ENCODE measurements at regions not wholly inside any gene's neighbourhood (a gene's known extent, or its start where the extent isn't known, plus 50 kb on each side); places are given as distances from the start of the nearest gene placed in this dataset.

- no peak for DNase-seq
Observed at GRCh38 chr5:110150199-110150598, 460.5 kb downstream of the MAN2A1 start.

DNA sequence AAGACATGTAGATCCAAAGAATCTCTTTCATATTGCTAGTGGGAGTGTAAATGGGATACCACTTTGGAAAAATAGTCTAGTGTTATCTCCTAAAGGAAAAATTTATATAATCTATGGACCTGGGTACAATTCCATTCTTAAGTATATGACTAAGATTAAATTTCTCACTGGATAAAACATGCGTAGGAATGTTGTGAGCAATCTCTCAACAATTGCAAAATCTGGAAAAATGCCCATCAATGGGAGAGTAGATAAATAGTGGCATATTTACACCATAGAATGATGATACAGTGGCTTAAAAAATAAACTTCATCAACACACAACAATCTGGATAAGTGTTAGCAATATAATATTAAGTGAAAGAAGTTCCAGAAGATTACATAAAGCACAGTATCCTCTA is 469.5 kb downstream of the MAN2A1 start:
- DNase-seq, result no peak

- DNase-seq, result no peak
Observed at GRCh38 chr5:110161162-110161561, 471.4 kb downstream of the MAN2A1 start.

DNA sequence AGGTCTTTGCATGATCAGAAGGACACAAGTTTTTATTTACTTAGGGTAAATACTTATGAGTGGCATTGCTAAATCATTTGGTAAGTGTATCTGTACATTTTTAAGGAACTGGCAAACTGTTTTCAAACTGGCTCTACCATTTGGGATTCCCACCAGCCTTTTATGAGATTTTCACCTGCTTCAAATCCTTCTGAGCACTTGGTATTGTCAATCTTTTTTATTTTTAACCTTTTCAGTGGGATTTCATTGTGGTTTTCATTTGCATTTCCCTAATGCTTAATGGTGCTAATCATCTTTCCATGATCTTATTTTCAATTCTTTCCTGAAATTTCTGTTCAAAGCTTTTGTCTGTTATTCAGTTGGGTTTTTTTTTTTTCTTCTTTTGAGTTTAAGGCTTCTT is 475.6 kb downstream of the MAN2A1 start:
- DNase-seq, result no peak

- DNase-seq, result no peak
Observed at GRCh38 chr5:110167384-110167783, 477.7 kb downstream of the MAN2A1 start.

DNA sequence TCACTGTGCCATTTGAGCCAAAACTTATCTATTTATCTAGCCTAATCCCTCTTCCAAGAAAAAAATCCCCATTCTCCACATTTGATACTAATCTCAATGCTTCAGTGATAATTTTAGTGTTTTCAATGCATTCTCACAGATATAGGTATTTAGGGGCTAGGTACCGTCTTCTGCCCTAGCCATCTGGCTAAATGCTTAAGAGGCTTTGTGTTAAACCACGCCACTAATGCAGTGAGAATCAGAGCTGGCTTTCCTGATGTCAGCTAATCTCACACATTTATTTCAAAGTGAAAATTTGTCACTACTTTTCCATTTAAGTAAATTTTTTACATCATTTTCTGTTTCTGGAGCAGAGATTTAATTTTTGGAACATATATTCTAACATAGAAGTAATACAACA is 479.7 kb downstream of the MAN2A1 start:
- DNase-seq, result no peak

- no peak for DNase-seq
Observed at GRCh38 chr5:110177729-110178128, 488.0 kb downstream of the MAN2A1 start.

DNA sequence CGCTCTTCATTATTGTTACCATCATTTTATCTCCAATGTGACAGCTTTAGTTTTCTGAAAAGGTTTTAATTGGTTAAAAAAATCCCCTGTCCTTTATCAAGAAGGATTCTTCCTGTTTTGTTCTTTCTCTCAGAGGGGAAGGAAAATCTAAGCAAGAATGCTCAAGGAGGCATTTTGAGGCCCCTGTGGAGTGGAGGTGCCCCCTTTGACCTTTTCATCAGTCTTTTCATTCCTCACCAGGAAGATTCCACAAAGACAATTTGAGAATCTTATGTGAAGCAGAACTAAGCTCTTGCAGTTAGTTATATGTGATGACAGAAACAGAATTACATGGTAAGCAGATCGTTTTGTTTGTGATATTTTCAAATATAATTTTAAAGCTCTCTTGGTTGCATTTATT is 489.6 kb downstream of the MAN2A1 start:
- DNase-seq, result no peak

DNA sequence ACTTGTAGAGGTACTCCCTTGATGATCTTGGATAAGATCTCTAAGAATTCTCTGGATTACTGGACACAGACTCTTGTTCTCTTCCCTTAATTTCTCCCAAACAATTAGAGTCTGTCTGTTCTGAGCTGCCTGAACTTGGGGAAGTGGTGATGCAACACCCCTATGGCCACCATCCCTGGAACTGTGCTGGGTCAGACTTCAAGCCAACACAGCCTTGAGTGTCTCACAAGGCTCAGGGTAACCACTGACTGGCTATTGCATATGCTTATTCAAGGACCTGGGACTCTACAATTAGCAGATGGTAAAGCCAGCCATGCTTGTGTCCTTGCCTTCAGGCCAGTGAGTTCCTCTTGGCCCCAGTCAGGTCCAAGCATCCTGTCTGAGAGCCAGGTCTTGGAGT is 504.5 kb downstream of the MAN2A1 start:
- DNase-seq, result no peak

- no peak for DNase-seq
Observed at GRCh38 chr5:110195288-110195687, 505.6 kb downstream of the MAN2A1 start.

GRCh38 chr5:110201791-110202190 is 512.1 kb downstream of the MAN2A1 start:
- no peak for DNase-seq

- no peak for DNase-seq
Observed at GRCh38 chr5:110203661-110204060, 513.9 kb downstream of the MAN2A1 start.

GRCh38 chr5:110209401-110209800 is 517.1 kb downstream of the TMEM232 start:
- no peak for DNase-seq

DNA sequence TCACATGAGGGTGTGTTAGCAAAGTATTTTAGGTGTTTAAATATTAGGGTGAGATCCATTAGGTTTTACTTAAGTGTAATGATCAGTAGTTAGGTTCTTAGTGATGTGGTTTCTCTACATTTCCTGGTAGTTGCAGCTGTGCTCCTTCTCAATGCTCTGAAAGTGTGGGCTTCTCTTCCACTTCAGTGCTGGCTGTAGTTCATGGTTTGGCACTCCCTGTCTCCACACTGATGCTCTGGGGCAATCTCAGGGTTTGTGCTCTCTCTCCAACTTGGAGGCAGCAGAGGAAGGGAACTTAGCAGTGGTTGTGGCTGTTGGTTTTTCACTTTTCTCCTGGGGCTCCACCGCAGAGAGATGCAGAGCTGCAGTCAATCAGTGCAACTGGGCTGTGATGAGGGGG is 507.5 kb downstream of the TMEM232 start:
- DNase-seq, result no peak

- DNase-seq, result no peak
Observed at GRCh38 chr5:110219769-110220168, 506.7 kb downstream of the TMEM232 start.

- DNase-seq, result no peak
Observed at GRCh38 chr5:110221036-110221435, 505.4 kb downstream of the TMEM232 start.

DNA sequence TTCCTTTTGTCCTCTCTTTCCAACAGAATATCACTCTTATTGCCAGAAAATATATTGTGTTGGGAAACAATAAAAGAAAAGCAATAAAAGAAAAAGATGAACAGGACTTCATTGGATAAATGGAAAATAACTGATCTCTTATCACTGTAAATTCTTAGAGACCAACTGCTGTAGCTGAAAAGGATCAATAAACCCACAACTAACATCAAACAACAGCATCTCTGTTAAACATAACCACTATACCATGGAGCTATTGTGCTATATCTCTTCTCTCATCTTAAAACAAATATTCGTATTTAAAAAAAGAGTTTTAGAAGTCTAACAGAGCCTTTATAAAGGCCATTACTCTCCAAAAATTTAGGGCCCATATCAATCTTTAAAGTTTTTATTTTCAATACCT is 502.4 kb downstream of the TMEM232 start:
- no peak for DNase-seq

DNA sequence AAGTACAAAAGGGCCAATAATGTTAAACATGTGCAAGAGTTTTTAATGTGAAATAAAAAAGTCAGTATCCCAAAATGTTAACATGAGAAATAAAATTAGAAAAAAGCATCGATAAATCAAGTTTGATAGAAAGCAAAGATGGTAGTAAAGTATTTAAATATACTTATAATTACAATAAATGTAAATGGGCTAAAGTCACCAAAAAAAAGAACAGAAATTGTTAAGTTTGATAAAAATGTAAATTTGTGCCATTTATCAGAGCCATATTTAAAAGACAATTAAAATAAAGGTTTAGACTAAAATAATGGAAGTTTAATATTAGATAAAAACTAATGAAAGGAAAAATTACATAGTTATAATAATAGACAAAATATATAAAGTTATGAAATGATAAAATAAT is 500.5 kb downstream of the TMEM232 start:
- no peak for DNase-seq

GRCh38 chr5:110239786-110240185 is 486.7 kb downstream of the TMEM232 start:
- no peak for DNase-seq

DNA sequence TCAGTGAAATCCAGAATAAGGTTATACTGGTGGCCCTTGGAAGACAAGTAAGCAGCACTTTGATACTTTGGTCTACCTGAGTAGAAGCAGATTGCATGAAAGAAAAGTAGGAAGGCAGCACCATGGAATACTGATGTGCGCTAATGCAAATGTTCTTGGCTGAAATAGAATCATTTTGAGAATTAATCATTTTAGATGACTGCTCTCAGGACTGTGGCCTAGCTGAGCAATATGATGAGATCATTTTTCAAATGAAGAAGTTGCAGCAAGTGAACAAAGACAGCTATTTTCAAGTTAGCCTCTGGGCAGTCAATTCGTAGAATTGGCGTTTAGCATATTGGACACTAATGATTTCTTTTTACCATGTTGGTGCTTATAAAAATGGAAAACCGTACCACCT is 483.5 kb downstream of the TMEM232 start:
- no peak for DNase-seq

- no peak for DNase-seq
Observed at GRCh38 chr5:110248921-110249320, 477.6 kb downstream of the TMEM232 start.

DNA sequence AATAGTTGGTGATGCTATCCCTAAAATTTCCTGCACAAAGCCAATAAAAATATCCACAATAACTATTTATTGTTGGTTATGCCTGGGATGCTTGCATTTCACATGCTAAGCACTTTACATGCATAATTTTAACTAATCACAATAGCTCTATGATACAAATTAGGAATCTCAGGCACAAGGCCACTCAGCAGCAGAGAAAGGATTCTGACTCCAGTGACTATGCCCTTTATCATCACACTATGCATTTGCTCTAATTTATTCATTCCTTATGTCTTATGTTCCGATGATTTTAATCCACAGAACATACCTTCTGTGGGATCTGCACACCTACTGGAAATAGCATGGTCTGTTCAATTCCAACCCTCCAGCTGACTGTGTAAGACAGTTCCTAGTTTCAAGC is 476.1 kb downstream of the TMEM232 start:
- DNase-seq, result no peak

DNA sequence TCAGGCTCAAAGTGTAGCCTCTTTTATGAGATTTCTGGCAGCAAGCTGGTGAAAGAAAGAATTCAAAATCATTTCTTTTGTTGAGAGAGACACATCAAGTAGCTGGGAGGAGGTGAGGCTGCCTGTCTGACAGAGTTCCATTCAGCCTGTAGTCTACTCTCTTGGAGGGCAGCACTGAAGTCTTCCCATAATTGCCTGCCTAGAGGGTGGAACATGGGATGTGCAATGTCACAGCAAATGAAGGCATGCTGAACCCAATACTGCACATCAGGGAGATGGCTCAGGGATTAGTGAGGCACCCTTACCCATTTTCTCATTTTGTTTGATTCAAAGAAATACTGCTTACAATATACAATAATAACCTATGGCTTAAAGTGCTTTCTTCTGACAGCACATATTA is 475.7 kb downstream of the TMEM232 start:
- DNase-seq, result no peak

- DNase-seq, result no peak
Observed at GRCh38 chr5:110251366-110251765, 475.1 kb downstream of the TMEM232 start.

DNA sequence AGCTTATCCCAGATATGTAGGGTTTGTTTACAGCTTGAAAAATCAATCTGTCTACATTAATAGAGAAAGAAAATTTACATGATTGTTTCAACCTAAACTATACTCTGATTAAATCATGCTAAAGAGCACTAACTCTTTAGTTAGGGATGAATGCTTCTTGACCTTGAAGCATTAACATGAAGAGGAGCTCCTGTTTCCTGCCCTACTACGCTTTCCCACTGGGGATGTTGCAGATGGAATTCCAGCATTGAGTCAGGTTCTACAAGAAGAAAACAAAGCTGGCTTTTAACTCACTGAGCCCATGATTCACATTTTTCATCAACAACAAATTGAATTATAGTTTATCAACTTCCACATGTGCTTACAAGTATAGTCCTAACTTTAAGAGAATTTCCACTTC is 471.3 kb downstream of the TMEM232 start:
- DNase-seq, result no peak

DNA sequence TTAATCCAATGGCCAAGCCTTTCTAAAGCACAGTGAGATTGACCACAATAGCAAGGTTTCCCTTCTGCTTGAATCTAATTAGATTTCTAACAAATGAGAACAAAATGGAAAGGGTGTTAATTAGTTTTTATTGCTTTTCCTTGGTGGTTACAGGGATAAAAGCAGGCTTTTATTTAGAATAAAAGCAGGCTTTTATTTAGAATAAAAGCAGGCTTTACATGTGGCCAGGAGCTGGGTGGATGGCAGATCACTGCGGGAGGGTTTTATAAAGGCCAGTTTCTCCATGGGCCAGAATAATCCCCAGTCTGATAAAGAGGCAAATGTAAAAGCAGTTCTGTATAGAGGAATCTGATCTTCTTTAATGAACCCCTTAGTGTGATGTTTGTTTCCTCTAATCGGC is 470.2 kb downstream of the TMEM232 start:
- DNase-seq, result no peak

Measured in activated CD4-positive, alpha-beta T cell treated with anti-CD3 and anti-CD28 coated beads, Interleukin-2, Interleukin-6, amounts not matched to agents 100 ng/mL and 50 ng/mL, durations not matched to agents 16 hours and 8 hours (primary cell).